Heart left ventricle (tissue), 16 donors: ENCODE measurements at regions not wholly inside any gene's neighbourhood (a gene's known extent, or its start where the extent isn't known, plus 50 kb on each side); places are given as distances from the start of the nearest gene placed in this dataset.

Source experiments
- ATAC-seq, 4 donors: fragments of 200-7000 bp; cut with Tn5 transposase; one replicate each; pipeline ENCODE4 v1.9.1; 2020 to 2022; ENCODE audit warnings: moderate library complexity in 4 of 4, mild to moderate bottlenecking in 3 of 4, moderate number of reproducible peaks in 1 of 4
- DNase-seq, 5 donors: peaks; one replicate each; pipeline ENCODE4 v3.0.0-alpha.2; 2020
- H3K27ac ChIP-seq, 12 donors: fragments of 200-600 bp; sonication (generic) in 4 of 12; one replicate each; pipeline versions ENCODE4 v1.5.0 to v1.8.0; 2016 to 2022; ENCODE audit warnings: mild to moderate bottlenecking in 2 of 12
- H3K27me3 ChIP-seq, 9 donors: fragments of 200-600 bp; sonication (generic) in 2 of 9; one replicate each; pipeline versions ENCODE4 v1.5.1 to v1.8.0; 2016 to 2022; ENCODE audit warnings: mild to moderate bottlenecking in 3 of 9
- H3K36me3 ChIP-seq, 9 donors: fragments of 200-600 bp; sonication (generic) in 2 of 9; one replicate each; pipeline versions ENCODE4 v1.5.0 to v1.8.0; 2018 to 2022; ENCODE audit warnings: mild to moderate bottlenecking in 2 of 9
- H3K4me1 ChIP-seq, 12 donors: fragments of 200-600 bp; sonication (generic) in 4 of 12; one replicate each; pipeline versions ENCODE4 v1.5.0 to v1.8.0; 2016 to 2022; ENCODE audit warnings: mild to moderate bottlenecking in 3 of 12
- H3K4me3 ChIP-seq, 12 donors: fragments of 200-600 bp; sonication (generic) in 4 of 12; one replicate each; pipeline versions ENCODE4 v1.5.0 to v1.8.0; 2017 to 2022; ENCODE audit warnings: mild to moderate bottlenecking in 9 of 12, moderate library complexity in 4 of 12
- H3K9me3 ChIP-seq, 12 donors: fragments of 200-600 bp; sonication (generic) in 4 of 12; one replicate each; pipeline versions ENCODE4 v1.5.0 to v1.8.0; 2016 to 2022; ENCODE audit warnings: mild to moderate bottlenecking in 1 of 12
- POLR2A ChIP-seq, 2 donors: fragments of 450-650 bp; IDR thresholded peaks; one replicate each; pipeline ENCODE4 v1.6.1; 2017; ENCODE audit warnings: antibody characterized with exemption in 2 of 2, mild to moderate bottlenecking in 2 of 2, moderate library complexity in 2 of 2
- WGBS, 4 donors: extraction: QIAGEN DNeasy Blood & Tissue Kit in 2 of 4; methylation state at CpG; one replicate each; pipeline versions ENCODE4 v1.1.5 to v1.1.7; 2013 to 2018; 5-methylcytosine and 5-hydroxymethylcytosine counted together
- intact Hi-C, 10 donors: fragments of 100-400 bp; cut with DNase I; formaldehyde crosslinking; loops; one replicate each; pipeline versions ENCODE4 v1.11.1 to v1.14.2; 2022
- TF ChIP-seq, protein P1 (sequence below), 12 donors: fragments of 200-600 bp; sonication (generic) in 4 of 12; IDR thresholded peaks; one replicate each; pipeline versions ENCODE4 v1.5.0 to v1.8.0; 2018 to 2022; ENCODE audit warnings: antibody characterized with exemption in 12 of 12, mild to moderate bottlenecking in 5 of 12
- donor health status: ischemic (EF 13 %, LVEDD 7.1; RV severe dilation, severe dysfunction).
- donor health status: healthy with polysubstance abuse.
- donor health status: DM: no; HTN: yes; CAD: no.
- donor health status: DM: no; HTN: no; CAD: no.
- donor health status: ischemic (EF 25% LVEDD 6.9; RV normal size, moderate dysfunction).
- donor health status: ischemic (EF 25% LVEDD 5.7; RV mildly dilated, moderate dysfunction).
- donor health status: healthy.
- donor health status: DM: yes; HTN: yes; CAD: no.
- donor health status: ischemic (EF 35%, LVEDD 5.7; RV mildly dilated, moderate dysfunction).
- donor health status: nonischemic (EF 11% LVEDD 7.7; RV severe dilation, severe dysfunction).
- donor health status: DM: yes; HTN: yes; CAD: no.
- donor health status: PGD.
- donor health status: ischemic (EF 29% LVEDD 5.4; RV normal size, mild dysfunction).
- donor health status: nonischemic (EF 23%, LVEDD 6.1; RV moderate dilation, normal function).

DNA sequence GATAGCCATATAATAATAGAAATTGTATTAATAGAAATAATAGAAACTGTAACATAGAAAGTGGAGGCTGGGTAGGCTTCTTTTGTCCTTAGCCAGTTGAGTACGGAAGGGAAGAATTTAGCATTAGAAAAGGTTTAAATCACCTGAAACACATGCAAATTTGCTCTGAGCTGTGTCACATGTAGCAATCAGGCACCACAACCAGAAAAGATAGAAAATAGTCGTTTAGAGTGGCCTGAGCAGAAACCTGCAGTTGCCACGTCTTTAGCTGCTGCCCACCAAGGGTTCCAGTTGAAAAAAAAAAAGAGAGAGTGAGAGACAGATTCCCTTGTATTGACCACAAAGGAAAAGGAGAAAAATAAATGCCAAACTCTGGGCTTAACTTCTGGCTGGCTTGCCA is 188.8 kb downstream of the DDX3Y start:
- ATAC-seq (no peak), DNase-seq (no peak)
- H3K27ac ChIP-seq = no peak overlapping the region
- intact Hi-C loops = no loop called here
- H3K9me3 ChIP-seq = no peaks in the 10 kb centered on the region
- H3K4me3 ChIP-seq = no peak overlapping the region
- H3K36me3 ChIP-seq = no peaks in the 10 kb centered on the region
- TF ChIP-seq POLR2A (IDR thresholded peaks at IDR 0.05) = no peak
- TF ChIP-seq, protein P1, sequence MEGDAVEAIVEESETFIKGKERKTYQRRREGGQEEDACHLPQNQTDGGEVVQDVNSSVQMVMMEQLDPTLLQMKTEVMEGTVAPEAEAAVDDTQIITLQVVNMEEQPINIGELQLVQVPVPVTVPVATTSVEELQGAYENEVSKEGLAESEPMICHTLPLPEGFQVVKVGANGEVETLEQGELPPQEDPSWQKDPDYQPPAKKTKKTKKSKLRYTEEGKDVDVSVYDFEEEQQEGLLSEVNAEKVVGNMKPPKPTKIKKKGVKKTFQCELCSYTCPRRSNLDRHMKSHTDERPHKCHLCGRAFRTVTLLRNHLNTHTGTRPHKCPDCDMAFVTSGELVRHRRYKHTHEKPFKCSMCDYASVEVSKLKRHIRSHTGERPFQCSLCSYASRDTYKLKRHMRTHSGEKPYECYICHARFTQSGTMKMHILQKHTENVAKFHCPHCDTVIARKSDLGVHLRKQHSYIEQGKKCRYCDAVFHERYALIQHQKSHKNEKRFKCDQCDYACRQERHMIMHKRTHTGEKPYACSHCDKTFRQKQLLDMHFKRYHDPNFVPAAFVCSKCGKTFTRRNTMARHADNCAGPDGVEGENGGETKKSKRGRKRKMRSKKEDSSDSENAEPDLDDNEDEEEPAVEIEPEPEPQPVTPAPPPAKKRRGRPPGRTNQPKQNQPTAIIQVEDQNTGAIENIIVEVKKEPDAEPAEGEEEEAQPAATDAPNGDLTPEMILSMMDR (IDR thresholded peaks at IDR 0.05) = no peak
- no peaks in the 10 kb centered on the region for H3K4me1 ChIP-seq
- H3K27me3 ChIP-seq = no peaks in the 10 kb centered on the region
- 35 to 46% methylated on average over 3 of the region's 3 CpGs; no CpG with 5 or more reads in 2 of the 4 donors for WGBS, 4 donors

DNA sequence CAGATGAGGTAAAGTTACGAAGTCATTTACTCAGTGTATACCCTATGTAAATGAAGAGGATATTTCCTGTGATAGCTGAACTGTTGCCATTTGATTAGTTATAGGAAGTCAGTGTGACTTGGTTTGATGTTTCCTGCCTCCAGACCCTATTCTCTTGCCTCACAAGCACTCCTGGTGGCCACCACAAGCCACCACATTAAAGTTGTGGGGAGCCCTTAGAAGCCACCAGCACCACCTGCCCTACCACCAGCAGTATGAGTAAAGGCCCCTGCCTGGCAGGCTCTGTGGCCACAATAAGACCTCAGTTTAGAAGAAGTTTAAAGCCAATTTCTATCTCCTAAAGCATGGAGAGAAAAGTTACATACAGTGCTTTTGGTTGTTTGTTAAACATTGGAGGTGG is 189.7 kb downstream of the DDX3Y start:
- intact Hi-C loops = no loop called here
- H3K27ac ChIP-seq = no peak overlapping the region
- no peak for ATAC-seq
- no peak for DNase-seq
- 85 to 88% methylated on average over 1 of the region's 1 CpG; no CpG with 5 or more reads in 2 of the 4 donors for WGBS, 4 donors
- H3K9me3 ChIP-seq = no peaks in the 10 kb centered on the region
- H3K4me1 ChIP-seq = no peaks in the 10 kb centered on the region
- TF ChIP-seq, protein P1 (IDR thresholded peaks at IDR 0.05) = no peak
- TF ChIP-seq POLR2A (IDR thresholded peaks at IDR 0.05) = no peak
- no peaks in the 10 kb centered on the region for H3K27me3 ChIP-seq
- H3K36me3 ChIP-seq = no peaks in the 10 kb centered on the region
- H3K4me3 ChIP-seq = no peak overlapping the region

DNA sequence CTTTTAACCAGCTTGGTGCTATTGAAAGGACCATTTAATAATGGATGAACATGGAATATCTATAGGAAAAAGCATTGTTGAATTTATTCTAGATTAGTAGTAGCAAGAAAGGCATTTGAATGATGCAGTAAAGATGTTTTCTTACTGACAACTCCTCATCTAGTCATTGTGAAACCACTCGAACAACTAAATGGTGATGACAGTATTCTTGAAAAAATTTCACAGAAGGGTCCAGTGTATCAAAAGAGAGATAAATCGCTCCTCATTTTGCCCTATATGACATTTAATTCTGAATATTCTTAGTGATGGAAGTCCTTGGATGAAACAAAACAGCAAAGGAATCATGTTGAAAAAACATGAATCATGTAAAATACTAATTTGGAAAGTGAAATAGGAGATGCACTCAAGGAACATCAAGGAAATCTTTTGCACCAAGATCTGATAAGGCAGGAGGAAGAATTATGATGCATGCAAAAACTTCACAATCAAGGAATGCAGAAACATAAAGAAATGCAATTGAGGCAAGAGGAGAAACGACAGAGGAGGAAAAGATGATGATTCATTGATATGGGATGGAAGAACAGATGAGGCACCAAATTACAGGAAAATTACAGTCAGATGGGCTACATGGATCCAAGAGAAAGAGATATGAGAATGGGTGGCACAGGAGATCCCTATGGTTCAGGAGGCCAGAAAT is 190.4 kb downstream of the DDX3Y start:
- TF ChIP-seq POLR2A (IDR thresholded peaks at IDR 0.05) = no peak
- TF ChIP-seq, protein P1 (IDR thresholded peaks at IDR 0.05) = no peak
- intact Hi-C loops = no loop called here

DNA sequence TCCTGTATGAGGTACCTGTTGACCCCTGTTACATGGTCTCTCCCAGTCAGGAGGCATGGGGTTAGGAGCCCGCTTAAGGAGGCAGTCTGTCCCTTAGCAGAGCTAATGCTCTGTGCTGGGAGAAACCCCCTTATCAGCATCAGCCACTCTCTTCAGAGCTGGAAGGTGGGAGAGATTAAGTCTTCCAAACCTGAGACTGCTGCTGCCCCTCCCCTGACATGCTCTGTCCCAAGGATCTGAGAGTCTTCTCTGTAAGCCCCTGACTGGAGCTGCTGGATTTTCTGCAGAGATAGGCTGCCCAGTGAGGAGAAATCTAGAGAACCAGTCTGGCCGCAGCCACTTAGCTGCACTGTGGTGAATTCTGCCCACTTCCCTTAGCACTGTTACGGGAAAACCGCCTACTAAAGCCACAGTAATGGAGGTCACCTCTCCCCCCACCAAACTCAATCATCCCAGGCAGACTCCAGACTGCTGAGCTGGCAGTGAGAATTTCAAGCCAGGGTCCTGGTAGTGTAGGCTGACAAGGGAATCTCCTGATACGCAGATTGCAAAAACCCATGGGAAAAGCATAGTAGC is 222.3 kb downstream of the DDX3Y start:
- intact Hi-C loops = no loop called here
- TF ChIP-seq POLR2A (IDR thresholded peaks at IDR 0.05) = no peak
- TF ChIP-seq, protein P1 (IDR thresholded peaks at IDR 0.05) = no peak
- DNase-seq (no peak), ATAC-seq (no peak)
- no peaks in the 10 kb centered on the region for H3K4me1 ChIP-seq
- no peak overlapping the region for H3K27ac ChIP-seq
- no peaks in the 10 kb centered on the region for H3K27me3 ChIP-seq
- no peak overlapping the region for H3K4me3 ChIP-seq
- WGBS, 4 donors = 34 to 42% methylated on average over 5 of the region's 5 CpGs; no CpG with 5 or more reads in 2 of the 4 donors
- no peaks in the 10 kb centered on the region for H3K9me3 ChIP-seq
- no peaks in the 10 kb centered on the region for H3K36me3 ChIP-seq

More for the DNA sequence above, 190.4 kb downstream of the DDX3Y start:
- no peak for ATAC-seq
- H3K27ac ChIP-seq = no peak overlapping the region
- no peak for DNase-seq
- no peaks in the 10 kb centered on the region for H3K36me3 ChIP-seq
- H3K27me3 ChIP-seq = no peaks in the 10 kb centered on the region
- H3K4me3 ChIP-seq = no peak overlapping the region
- no peaks in the 10 kb centered on the region for H3K4me1 ChIP-seq
- WGBS, 4 donors = 58% methylated on average over 3 of the region's 3 CpGs; no CpG with 5 or more reads in 2 of the 4 donors
- H3K9me3 ChIP-seq = no peaks in the 10 kb centered on the region
